GM12878 (cell line): ENCODE measurements at regions not wholly inside any gene's neighbourhood (a gene's known extent, or its start where the extent isn't known, plus 50 kb on each side); places are given as distances from the start of the nearest gene placed in this dataset.

ENCODE experiments used
- ATAC-seq: fragments of 200-7000 bp; cut with Tn5 transposase; 3 replicates; pipeline ENCODE4 v1.9.1; 2020; ENCODE audit warnings: mild to moderate bottlenecking, moderate library complexity
- BruUV-seq: library from RNA; stranded (reverse); fragments of 400-500 nt; replicated peaks from 2 replicates; lab custom pipeline; 2021; lab: Mats Ljungman, UMichigan
- CTCF ChIA-PET: fragments of 300-600 bp; sonication (Branson Sonifier 250); formaldehyde crosslinking; extraction: SDS; loops from one replicate; lab custom pipeline; 2021; ENCODE audit warnings: inconsistent platforms; lab: Yijun Ruan, JAX
- POLR2A ChIA-PET: fragments of 350-600 bp; formaldehyde crosslinking; extraction: SDS; loops from one replicate; lab custom pipeline; 2021; ENCODE audit warnings: inconsistent platforms; lab: Charles Lee
- RAD21 ChIA-PET: fragments of 300-600 bp; sonication (Branson Sonifier 250); formaldehyde crosslinking; loops from one replicate; lab custom pipeline; 2023; ENCODE audit warnings: antibody characterized with exemption; ENCODE audit not compliant: unreplicated experiment; lab: Charles Lee
- SMC1A ChIA-PET: fragments of 300-600 bp; sonication (Branson Sonifier 250); formaldehyde crosslinking; loops from one replicate; lab custom pipeline; 2023; ENCODE audit not compliant: unreplicated experiment, uncharacterized antibody; lab: Charles Lee
- DNase-seq: peaks from one replicate; pipeline ENCODE4 v3.0.0-alpha.2; 2011; ENCODE audit warnings: low read depth, low spot score
- FAIRE-seq: peaks from 3 replicates; lab custom pipeline; 2011; peaks lifted over from hg19 to GRCh38; lab: Jason Lieb, UNC
- H2AFZ ChIP-seq: 2 replicates; pipeline ENCODE4 v1.6.0; 2011; ENCODE audit warnings: low read depth, low read length, control low read depth; ENCODE audit not compliant: control insufficient read depth
- H3K27ac ChIP-seq: 2 replicates; pipeline ENCODE4 v1.5.1; 2011; ENCODE audit warnings: control low read depth; ENCODE audit not compliant: control insufficient read depth, insufficient read depth
- H3K27me3 ChIP-seq, 2 experiments: replicated peaks in 1 of 2; 2 replicates each; pipeline versions ENCODE4 v1.6.0 to v1.6.1; 2011; ENCODE audit warnings: low read length in 1 of 2; ENCODE audit not compliant: control insufficient read depth in 2 of 2, insufficient read depth in 2 of 2
- H3K36me3 ChIP-seq, 2 experiments: 2 replicates each; pipeline ENCODE4 v1.5.1; 2011; ENCODE audit warnings: low read length in 1 of 2; ENCODE audit not compliant: control insufficient read depth in 2 of 2, insufficient read depth in 2 of 2
- H3K4me1 ChIP-seq: 2 replicates; pipeline ENCODE4 v1.6.1; 2011; ENCODE audit warnings: mild to moderate bottlenecking, low read length, moderate library complexity, mixed read lengths; ENCODE audit not compliant: control insufficient read depth, insufficient read depth
- H3K4me2 ChIP-seq: 2 replicates; pipeline ENCODE4 v1.6.0; 2011; ENCODE audit warnings: control low read depth; ENCODE audit not compliant: control insufficient read depth, insufficient read depth
- H3K4me3 ChIP-seq: fragments of 200-600 bp; sonication (generic); 2 replicates; pipeline ENCODE4 v1.5.1; 2016
- H3K79me2 ChIP-seq: 2 replicates; pipeline ENCODE4 v1.6.0; 2011; ENCODE audit warnings: low read length; ENCODE audit not compliant: control insufficient read depth, insufficient read depth
- H3K9ac ChIP-seq: 2 replicates; pipeline ENCODE4 v1.8.0; 2011; ENCODE audit warnings: low read length, control low read depth, mixed read lengths; ENCODE audit not compliant: control insufficient read depth, insufficient read depth
- H3K9me3 ChIP-seq: replicated peaks from 3 replicates; pipeline ENCODE4 v1.5.1; 2011; ENCODE audit warnings: mild to moderate bottlenecking, low read length; ENCODE audit not compliant: control insufficient read depth, insufficient read depth
- H4K20me1 ChIP-seq: 2 replicates; pipeline ENCODE4 v1.6.0; 2011; ENCODE audit not compliant: control insufficient read depth, insufficient read depth
- ATF7 ChIP-seq: fragments of 450-650 bp; IDR thresholded peaks from 2 replicates; pipeline ENCODE4 v1.6.1; 2016; ENCODE audit warnings: low read depth, mild to moderate bottlenecking
- CBX5 ChIP-seq: sonication (generic); IDR thresholded peaks from 2 replicates; pipeline ENCODE4 v1.6.1; 2016; ENCODE audit warnings: low read depth, moderate library complexity, mild to moderate bottlenecking, inconsistent platforms
- CREB1 ChIP-seq: IDR thresholded peaks from 2 replicates; pipeline ENCODE4 v1.6.1; 2012; ENCODE audit warnings: low read depth, mild to moderate bottlenecking, inconsistent platforms
- ELK1 ChIP-seq: IDR thresholded peaks from 2 replicates; pipeline ENCODE4 v1.6.1; 2012; ENCODE audit warnings: low read depth, low read length, improper control_type of control experiment
- FOXM1 ChIP-seq: IDR thresholded peaks from 2 replicates; pipeline ENCODE4 v1.6.1; 2012; ENCODE audit warnings: low read depth, mild to moderate bottlenecking, inconsistent platforms, low read length, moderate library complexity
- HSF1 ChIP-seq: fragments of 150-350 bp; IDR thresholded peaks from 2 replicates; pipeline ENCODE4 v1.6.1; 2014; ENCODE audit warnings: mild to moderate bottlenecking, low read depth, low read length
- IRF3 ChIP-seq: fragments of 450-650 bp; IDR thresholded peaks from 2 replicates; pipeline ENCODE4 v1.6.1; 2014; ENCODE audit warnings: mild to moderate bottlenecking
- MLLT1 ChIP-seq: fragments of 450-650 bp; IDR thresholded peaks from 2 replicates; pipeline ENCODE4 v1.6.1; 2016; ENCODE audit warnings: mild to moderate bottlenecking
- MYB ChIP-seq: fragments of 150-350 bp; IDR thresholded peaks from 2 replicates; pipeline ENCODE4 v1.6.1; 2014; ENCODE audit warnings: mild to moderate bottlenecking, low read depth, low read length, borderline replicate concordance
- NR2C1 ChIP-seq: fragments of 450-650 bp; IDR thresholded peaks from 2 replicates; pipeline ENCODE4 v1.6.1; 2017; ENCODE audit warnings: antibody characterized with exemption, mild to moderate bottlenecking, moderate library complexity
- PAX8 ChIP-seq: fragments of 450-650 bp; IDR thresholded peaks from 2 replicates; pipeline ENCODE4 v1.6.1; 2017; ENCODE audit warnings: mild to moderate bottlenecking, moderate library complexity
- RELA ChIP-seq: fragments of 450-650 bp; IDR thresholded peaks from 2 replicates; pipeline ENCODE4 v1.8.0; 2014; ENCODE audit warnings: borderline replicate concordance; ENCODE audit not compliant: partially characterized antibody
- SMAD1 ChIP-seq: fragments of 450-650 bp; IDR thresholded peaks from 2 replicates; pipeline ENCODE4 v1.6.1; 2018; ENCODE audit warnings: mild to moderate bottlenecking, low read depth; ENCODE audit not compliant: partially characterized antibody
- SMC3 ChIP-seq: IDR thresholded peaks from 2 replicates; pipeline ENCODE4 v1.6.1; 2011; ENCODE audit warnings: low read length, improper control_type of control experiment, borderline replicate concordance
- ZNF687 ChIP-seq: fragments of 450-650 bp; IDR thresholded peaks from 2 replicates; pipeline ENCODE4 v1.6.1; 2017; ENCODE audit warnings: mild to moderate bottlenecking, moderate library complexity
- WGBS: methylation state at CpG from one replicate; pipeline ENCODE4 v1.1.6; 2016; ENCODE audit warnings: low lambda C conversion rate; ENCODE audit not compliant: insufficient replicate concordance, insufficient coverage; ENCODE audit errors: missing lambda C conversion rate; 5-methylcytosine and 5-hydroxymethylcytosine counted together
- in situ Hi-C: fragments of 300-500 bp; cut with MboI; formaldehyde crosslinking; loops from 9 replicates; pipeline ENCODE4 v1.14.3; 2018; ENCODE audit warnings: mixed read lengths
- intact Hi-C: fragments of 100-400 bp; cut with micrococcal nuclease; formaldehyde crosslinking; loops from one replicate; pipeline ENCODE4 v1.14.2; 2022; ENCODE audit not compliant: unreplicated experiment

GRCh38 chr5:50582699-50583098 is 83.7 kb upstream of the PARP8 start (continued):
- TF ChIP-seq MLLT1 (no peak), ZNF687 (no peak), FOXM1 (no peak), SMAD1 (no peak), RELA (no peak)

- BruUV-seq: no TSS peak
- no peak overlapping the region for H3K4me3 ChIP-seq
- RAD21 ChIA-PET: no interaction called here
- H3K9ac ChIP-seq: no peak overlapping the region
- H3K4me2 ChIP-seq: no peak overlapping the region
- FAIRE-seq (no peak), DNase-seq (no peak), ATAC-seq (no peak)
- H2AFZ ChIP-seq: no peak overlapping the region
- WGBS: 93% methylated on average over 3 of the region's 3 CpGs
- CTCF ChIA-PET: no interaction called here
- H3K4me1 ChIP-seq: no peaks in the 10 kb centered on the region
- H3K36me3 ChIP-seq: no peaks in the 10 kb centered on the region
- SMC1A ChIA-PET: interaction anchor here (0.5 kb wide), 1 partner anchor 110 kb away, joined by 4 read pairs; no protein-coding TSS in a partner anchor
- H4K20me1 ChIP-seq: no peaks in the 10 kb centered on the region
- in situ Hi-C loops (no loop called here), intact Hi-C loops (no loop called here)
- H3K79me2 ChIP-seq: no peaks in the 10 kb centered on the region
- POLR2A ChIA-PET: no interaction called here
- no peaks in the 10 kb centered on the region for H3K27me3 ChIP-seq
- no peaks in the 10 kb centered on the region for H3K9me3 ChIP-seq
- H3K27ac ChIP-seq: no peak overlapping the region
- TF ChIP-seq ELK1: no peak
- no peak for TF ChIP-seq NR2C1
- no peak for TF ChIP-seq IRF3
- TF ChIP-seq CREB1: no peak
- TF ChIP-seq ATF7: no peak
- TF ChIP-seq MYB: no peak
- TF ChIP-seq PAX8: no peak
- no peak for TF ChIP-seq CBX5
- TF ChIP-seq HSF1: no peak
- no peak for TF ChIP-seq SMC3
Measured at GRCh38 chr5:50583621-50584020, 82.8 kb upstream of the PARP8 start.
